AG08396 (cell line): ENCODE measurements at regions not wholly inside any gene's neighbourhood (a gene's known extent, or its start where the extent isn't known, plus 50 kb on each side); places are given as distances from the start of the nearest gene placed in this dataset.

Experiments
- DNase-seq: peaks from one replicate; pipeline ENCODE4 v3.0.0; 2012; ENCODE audit warnings: low spot score, mixed read lengths

DNA sequence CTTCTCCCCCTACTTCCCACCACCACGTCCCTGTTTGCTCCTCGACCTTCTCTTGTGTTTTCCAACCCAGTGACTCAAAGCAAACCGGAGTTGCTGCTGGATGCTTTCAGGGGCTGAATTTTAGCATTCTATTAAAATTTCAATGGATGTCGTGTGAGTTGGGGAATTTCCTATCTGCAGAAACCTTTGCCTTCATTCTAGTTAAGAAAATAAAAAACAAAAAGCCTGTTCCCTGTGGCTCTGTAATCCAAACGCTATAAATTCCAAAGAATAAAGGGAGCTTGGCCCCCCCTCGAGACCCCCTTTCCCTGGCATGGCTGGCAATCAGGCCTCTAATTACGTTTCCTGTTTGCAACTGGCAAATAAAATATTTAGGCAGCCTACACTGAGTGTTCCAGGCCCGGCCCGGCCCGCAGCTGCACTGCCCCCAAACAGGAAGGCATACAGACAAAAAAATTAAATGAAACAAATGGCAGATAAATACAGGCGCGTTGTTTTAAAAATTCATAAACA, 139.4 kb upstream of the PPP1R26 start:
- DNase-seq = no peak

DNA sequence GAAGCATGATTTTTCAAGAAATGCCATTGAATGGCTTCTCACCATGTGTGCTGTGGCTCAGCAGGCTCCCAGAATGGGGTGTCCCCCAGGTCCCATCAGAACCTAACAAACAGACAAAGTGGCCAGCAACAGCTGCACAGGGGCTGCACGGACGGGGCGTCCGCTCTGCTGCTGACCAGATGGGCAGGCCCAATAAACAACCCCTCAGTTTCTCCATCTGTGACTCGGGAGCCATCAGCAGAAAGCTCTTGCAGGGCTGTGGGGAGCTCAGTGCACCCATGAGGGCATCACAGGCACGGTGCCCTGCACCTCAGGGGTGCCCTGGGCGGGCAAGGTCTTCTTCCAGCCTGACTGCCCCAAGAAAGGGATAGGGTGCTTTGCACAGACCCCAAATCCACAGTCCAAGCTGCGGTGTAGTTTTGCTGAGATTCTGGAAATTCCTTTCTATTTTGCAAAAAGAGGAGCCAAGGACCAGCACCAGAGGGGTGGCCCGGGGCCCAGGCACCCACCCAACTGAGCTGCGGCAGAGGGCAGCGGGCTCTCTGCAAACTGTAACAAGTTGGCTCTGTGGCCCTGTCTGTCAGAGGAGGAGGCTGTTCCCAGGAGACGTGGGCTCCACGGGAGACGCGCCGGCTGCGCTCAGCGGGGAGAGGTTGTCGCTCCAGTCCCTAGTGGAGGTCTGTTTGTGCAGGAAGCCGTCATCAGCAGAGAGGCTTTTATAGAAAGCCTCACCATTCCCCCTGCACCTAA, 138.7 kb upstream of the PPP1R26 start:
- no peak for DNase-seq

DNA sequence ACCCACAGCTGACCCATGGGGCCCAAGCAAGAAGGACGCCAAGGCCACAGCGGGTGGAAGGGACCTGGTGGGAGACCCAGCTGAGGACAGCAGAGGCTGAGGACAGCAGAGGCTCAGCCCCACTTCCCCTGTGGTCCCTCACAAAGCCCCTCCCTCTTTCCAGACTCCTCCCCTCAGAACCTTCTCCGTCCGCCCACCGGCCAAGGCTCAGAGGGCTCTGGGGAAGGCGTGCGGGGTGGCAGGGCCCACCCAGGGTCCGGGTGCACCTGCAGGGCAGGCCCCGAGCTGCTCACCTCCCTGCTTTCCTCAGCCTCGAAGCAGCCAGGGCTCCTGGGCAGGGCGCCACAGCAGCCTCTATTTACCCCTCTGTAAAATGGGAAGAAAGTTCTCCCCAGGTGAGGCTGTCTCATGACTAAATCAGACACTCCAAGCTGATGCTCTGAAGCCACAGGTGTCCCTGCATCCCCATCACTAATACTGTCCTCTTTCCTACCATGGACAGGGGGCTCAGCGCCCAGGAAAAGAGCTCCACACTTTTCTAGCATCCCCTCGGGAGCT, 137.9 kb upstream of the PPP1R26 start:
- DNase-seq = no peak

DNA sequence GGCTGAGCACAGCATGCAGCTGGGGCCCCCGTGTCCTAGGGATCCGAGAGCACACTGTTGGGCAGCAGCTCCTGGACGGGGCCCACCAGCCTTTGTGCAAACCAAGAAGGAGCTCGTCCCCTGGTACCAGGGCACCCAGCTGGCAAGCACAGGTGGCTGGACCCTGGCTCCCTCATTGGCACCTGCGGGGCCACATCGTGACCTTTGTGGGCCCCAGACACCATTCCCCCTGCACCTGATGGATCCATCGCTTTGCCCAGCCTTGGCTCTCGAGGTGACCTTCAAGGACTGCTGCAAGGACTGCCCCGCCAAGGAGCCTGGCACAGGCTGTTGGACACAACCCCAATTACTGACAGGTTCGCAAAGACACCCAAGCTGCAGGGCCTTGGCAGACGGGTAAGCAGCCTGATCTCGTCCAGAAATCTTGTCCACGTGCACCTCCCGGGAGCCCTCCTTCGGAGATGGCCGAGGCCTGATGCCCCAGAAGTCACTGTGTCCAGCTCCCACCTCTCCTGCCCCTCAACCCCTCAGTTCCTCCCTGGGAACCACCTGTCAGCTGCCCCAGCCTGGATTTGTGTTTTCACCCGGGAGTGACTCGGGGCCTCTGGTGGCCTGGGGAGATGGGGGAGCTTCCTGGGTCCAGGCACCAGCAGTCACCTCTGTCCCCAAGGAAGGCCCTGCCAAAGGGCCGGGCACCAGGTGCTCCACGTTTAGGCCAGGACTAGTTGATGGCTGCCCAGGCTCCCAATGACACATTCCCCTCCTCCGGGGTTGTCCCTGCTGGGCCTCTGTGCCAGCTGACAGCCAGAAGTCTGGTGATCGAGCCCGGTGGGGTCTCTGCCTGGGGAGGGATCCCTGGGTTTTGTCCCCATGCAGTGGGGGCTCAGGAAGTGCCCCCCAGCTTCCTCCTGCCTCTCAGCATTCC, 137.1 kb upstream of the PPP1R26 start:
- DNase-seq = no peak

DNA sequence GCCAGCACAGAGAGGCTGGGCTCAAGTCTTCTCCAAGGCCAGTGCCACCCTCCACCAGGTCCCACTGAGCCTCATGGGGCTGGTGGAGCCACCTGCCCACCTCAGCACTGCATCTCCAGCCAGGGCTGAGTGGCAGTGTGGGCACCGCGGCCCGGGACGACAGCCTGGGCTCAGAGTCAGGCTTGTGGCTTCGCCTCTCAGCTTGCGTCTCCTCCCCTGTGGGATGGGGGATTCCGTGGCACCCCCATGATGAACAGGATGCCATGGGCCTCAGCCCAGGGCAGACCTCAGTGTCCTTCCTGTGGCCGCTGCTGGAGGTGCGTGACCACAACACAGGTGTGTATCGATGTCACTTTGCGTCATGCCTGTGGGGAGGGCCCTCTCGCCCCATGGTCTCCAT, 136.4 kb upstream of the PPP1R26 start:
- no peak for DNase-seq

DNA sequence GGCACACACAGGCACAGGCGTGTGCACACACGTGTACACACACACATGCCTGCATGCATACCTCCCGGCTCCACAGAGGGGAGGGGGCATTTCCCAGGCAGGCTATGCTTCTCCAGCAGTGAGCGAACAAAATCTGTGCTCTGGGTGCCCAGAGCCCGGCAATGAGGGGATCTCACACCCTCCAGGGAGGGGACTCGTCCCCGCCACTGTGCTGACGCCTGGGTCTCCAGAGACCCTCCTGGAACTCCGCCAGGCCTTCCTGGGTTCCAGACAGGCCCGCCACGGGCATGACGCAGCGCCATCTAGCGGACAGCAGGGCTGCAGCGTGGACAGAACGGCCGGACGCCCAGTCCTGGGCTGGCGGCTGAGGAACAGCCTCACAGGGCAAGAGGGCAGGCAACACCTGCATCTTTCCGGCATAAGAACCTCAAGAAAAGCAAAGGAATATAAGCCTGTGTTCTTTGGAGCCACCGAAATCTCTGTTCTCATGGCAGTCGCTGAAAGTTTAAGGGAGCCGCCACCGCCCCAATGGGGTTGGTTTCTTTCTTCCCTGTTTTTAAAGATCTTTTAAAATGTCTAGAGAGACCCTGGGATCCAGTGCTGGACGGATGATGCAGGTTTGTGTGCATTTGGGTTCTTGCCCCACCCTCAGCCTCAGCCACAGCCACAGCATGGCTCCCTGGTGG, 135.6 kb upstream of the PPP1R26 start:
- DNase-seq = peak; percentile 78

DNA sequence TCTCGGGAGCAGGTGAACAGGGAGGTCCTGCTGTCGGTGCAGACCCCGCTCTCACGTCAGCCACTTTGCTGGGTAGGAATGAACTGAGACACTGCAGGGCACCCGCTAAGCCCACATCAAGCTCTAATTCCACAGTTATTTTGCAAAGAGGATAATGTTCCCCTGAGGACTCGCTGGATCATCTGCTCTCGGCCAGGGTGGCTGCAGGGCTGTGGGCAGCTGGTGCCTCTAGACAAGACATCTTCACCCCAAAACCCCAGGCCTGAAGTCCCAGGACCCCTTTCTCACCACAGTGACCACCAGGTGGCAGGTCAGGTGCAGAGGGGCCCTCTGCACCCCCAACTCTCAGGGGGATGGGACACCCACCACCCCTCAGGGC, 135.1 kb upstream of the PPP1R26 start:
- DNase-seq = no peak

DNA sequence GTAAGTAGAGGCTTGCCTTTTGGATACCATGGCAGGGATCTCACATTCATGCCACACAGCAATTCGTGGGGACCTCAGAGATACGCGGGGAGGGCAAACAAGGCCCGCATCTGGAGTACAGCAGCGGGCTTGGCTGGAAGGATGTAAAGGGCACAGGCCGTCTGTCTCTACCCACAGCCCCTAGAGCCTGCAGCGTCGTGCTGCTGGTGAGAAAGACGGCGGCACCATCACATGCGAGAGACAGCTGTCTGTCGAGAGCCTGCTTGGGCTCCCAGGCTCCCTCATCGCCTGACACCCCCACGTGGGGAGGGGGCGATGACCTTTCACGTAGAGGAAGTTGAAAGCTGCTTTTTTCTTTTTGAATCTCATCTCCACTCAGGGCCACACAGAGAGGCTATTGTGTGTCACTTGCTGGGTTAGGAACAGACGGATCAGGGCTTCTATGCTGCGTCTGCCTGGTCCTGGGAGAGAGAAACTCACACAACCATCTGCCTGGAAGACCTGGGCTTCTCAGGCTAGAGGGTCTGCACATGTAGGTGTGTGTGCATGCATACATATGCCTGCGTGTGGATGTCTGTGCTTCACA, 134.6 kb upstream of the PPP1R26 start:
- no peak for DNase-seq

DNA sequence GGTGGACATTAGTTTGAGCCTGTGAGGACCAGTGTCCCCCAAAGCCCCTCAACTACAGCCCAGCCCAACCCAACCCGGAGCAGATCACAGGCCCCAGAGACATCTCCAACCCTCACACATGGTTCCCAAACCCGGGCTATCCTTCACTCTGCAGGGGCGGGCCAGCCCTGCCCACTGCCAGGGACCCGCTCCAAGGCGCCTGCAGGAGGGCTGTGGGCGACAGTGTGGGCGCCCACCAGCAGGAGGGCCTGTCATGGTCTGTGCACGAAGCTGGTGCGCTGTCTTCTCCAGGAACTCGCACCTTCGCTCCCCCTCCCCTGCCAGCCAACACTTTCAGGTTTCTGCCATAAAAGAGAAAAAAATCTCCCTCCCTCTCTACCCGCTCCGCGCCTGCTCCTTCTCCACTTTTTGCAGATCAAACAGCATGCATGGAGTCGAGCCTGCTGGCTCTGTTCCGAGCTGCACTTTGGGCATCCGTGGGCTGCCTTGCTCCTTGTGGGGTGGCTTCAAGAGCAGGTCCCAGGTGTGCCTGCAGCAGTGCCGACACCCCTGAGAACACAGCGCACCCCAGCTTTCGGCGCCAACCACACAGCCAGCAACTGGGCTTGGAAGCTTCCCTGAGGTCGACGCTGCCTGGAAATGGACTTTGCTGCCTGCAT, 133.7 kb upstream of the PPP1R26 start:
- no peak for DNase-seq

DNA sequence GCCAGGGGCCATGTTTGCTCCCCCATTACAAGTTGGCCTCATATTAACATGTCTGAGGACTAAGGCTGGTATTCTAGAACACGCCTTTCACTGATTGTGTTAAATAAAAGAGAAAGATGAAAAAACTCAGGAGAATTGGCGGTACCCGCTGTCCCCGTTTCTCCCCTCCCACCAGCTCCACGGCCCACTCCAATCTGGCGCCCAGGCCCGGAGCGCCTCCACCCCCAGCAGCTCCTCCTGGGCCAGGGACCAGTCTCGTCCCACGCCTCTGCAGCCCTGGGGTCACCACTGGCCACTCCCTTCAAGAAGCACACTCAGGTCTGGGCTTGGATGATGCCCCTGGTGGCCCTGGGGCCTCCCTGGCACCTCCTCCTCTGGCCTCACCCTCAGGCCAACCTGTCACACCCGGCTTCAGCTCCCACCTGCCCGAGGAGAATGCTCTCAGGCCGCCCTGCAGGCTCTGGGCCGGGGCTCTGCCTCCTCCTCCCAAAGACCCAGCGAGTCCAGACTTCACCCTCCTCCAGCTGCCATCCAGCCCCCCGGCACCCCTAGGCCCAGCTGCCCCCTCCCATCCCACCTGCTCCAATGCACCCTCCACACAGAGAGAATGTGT, 133.0 kb upstream of the PPP1R26 start:
- no peak for DNase-seq

DNA sequence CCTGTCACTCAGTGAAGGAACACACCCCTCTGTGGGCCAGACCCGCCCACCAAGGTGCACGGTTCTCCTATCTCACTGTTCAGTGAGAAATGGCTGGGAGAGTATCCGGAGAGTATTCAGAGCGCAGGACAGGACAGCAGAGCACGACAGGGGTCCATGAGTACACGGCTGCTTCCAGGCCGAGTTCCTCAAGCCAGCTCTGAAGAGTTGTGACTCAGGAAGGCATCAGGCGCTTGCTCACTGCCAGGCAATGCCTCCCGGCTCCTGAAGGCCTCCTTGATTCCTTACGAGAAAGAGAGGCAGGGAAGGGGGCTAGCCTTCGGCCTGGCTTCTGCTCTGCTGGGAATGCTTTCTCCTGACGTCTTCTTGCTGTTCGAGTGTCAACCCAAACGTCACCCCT, 132.1 kb upstream of the PPP1R26 start:
- no peak for DNase-seq

DNA sequence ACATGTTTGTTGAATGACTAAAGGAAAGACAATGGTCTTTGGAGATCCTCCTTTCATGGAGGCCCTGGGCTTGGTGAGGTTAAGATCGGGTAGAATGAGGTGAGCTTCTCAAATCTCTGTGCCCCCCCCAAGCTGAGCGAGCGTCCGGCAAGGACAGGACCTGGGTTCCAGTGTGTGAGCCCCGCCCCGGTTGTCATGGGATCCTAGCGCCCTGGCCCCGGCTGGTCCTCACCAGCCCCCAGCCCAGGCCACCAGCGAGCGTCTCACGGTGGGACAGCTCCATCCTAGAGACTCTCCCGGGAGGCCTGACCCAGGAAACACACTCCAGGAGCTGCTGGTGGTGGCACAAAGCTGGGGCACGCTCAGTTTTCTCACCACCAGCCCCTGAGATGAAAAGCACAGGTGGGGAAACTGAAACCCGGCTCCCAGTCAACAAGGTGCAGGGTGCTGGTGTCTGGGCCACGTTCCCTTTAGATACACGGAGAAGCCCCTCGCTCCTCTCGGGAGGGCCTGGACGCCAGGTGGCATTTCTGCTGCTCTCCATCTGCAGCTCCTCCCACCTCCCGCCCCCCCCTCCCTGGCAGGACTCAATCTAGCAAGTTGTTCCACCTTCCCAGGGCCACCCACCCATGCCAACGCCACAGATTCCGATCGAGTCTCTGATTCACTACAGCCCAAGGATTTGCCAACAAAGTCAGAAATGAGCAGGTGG, 131.3 kb upstream of the PPP1R26 start:
- no peak for DNase-seq

DNA sequence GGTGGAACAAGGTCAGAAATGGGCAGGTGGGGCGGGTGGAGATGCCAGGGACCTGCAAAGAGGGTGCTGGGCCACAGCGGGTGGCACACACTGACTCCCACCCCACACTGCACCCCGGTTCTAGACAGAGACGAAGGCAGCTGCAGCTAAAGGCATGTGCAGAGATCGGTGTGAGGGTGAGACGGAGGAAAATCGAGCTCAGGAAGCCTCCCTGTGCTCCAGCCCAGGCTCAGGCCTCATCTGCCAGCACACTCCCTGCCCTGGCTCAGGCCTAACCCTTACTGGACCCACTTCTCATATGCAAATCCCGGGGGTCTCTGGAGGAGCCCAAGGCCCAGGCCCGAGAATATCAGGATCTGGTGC, 130.8 kb upstream of the PPP1R26 start:
- DNase-seq = no peak

DNA sequence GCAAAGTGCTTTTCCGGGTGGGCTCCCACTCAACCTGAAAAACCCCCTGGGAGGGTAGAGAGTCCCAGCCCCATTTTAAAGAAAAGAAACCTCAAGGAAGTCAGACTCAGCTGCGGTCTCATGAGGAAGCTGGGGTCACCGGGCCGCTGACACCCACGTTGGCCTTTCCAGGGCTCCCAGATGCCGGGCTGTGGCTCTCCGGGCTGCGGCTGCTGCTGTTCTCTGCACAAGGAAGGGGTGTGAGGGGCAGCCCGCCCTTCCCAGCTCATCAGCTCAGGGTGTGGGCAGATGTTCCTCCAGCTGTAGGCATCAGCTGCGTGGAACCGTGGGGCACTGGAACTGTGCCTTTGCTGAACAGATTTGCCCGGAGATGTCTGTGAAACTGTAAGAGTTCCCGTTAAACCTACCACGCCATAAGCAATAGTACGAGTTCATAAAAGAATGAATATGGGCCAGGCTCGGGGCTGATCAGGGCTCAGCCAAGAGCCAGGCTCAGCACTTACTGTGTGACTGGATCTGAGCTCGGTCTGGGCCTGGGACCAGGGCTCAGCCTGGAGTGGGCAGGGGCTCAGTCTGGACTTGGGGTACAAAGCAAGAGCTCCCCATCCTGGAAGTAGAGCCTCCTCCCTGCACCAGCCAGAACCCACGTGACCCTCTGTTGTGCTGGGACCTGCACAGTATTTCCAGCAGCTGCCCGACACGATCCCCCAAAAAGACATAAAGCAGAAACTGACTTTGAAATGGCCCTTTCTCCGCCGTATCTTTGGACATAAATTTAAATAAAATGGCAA, 130.2 kb upstream of the PPP1R26 start:
- DNase-seq = no peak

DNA sequence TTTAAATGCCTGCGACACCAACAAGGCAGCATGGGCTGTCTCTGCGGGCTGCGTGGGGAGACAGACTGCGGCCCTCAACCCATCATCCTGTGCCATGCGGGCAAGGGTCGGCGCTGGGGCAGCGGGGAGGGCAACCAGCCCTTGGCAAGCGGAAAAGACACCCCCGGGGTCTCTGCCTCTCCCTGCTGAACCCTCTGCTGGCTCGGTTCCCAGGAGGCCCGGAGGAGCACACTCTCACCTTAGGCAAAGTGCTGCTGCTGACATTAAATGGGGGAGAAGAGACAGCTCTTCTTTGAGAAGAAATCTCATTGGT, 129.6 kb upstream of the PPP1R26 start:
- DNase-seq = no peak

DNA sequence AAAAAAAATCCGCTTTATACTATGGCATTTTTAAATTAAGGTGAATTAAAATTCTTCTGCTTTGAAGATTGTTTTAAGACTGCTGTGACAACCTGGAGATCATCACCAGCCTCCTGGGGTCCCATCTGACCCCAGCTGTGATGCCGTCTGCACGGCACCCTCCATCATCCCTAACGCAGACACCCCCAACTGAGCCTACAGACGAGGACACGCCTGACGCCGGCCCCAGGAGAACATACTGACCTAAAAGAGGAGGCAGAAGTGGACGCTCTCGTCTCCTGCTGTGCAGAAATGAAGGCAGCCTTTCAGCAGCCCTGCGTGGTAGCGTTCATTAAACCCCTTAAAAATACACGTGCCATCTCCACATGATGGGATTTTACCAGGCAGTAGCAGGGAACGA, 125.6 kb upstream of the PPP1R26 start:
- DNase-seq = no peak

DNA sequence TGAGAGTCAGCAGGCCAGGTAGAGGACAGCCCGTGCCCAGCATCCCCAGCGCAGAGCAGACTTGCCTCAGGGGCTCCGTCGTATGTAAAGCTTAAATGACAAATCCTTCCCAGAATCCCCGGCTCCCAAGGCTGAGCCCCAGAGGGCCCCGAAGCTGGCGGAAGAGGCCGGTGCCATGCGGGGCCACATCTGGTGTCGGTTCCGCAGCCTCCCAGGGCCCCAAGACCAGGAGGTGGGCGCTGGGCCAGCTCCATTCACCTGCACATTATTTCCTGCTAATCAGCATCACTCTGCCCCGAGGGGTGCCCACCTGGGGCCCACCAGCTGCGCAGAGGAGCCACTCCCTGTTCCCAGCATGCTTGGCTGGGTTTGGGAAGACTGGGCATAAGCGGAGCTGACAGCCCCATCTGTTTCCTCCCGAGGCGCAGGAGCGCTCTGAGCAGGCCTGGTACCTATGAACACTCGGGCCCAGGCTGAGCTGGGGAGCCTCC, 124.0 kb upstream of the PPP1R26 start:
- no peak for DNase-seq

DNA sequence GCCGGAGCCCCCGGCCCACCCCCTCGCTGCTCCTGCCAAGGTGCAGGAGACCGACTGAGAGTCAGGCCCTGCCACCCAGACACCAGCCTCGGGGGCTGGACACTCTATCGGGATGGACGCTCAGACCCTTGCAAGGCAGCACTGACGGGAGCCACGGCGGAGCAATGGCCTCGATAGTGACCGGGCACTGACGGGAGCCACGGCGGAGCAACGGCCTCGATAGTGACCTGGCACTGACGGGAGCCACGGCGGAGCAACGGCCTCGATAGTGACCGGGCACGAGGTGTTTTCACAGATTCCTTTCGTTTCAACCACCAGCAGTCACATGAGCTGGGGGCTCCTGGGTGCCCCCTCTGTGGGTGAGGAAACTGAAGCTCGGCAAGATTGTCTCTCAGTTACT, 123.6 kb upstream of the PPP1R26 start:
- DNase-seq = no peak

DNA sequence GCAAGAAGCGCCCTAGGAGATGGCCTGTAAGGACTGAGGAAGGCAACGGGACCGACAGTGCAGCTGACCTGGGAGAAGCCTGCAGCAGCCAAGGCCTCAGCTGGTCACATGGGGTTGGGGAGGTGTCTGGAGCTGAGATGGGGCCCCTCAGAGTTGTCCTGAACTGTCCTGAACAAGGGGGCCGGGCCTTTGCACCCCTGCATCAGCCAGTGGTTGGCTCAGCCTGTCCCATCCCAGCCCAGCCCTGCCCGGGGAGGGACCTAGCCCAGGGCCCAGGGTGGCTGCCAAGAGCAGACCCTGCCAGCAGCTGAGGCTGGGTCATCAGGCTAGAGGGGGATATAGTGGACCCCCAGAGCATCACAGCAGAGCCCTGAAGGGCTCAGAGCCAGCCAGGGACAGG, 122.8 kb upstream of the PPP1R26 start:
- no peak for DNase-seq
